GM18505 (cell line): ENCODE measurements at regions not wholly inside any gene's neighbourhood (a gene's known extent, or its start where the extent isn't known, plus 50 kb on each side); places are given as distances from the start of the nearest gene placed in this dataset.

Experiments used
- ATAC-seq: cut with Tn5 transposase; IDR thresholded peaks from one replicate; pipeline ENCODE4 v1.9.1; 2021; ENCODE audit not compliant: unreplicated experiment
- POLR2A ChIP-seq: IDR thresholded peaks from 4 replicates; pipeline ENCODE4 v1.6.1; 2011; ENCODE audit warnings: borderline replicate concordance; ENCODE audit not compliant: insufficient read depth, insufficient read length; ENCODE audit errors: extremely low read depth

GRCh38 chr1:4565166-4565565 is 89.2 kb upstream of the AJAP1 start:
- no peak for ATAC-seq
- no peak for TF ChIP-seq POLR2A

DNA sequence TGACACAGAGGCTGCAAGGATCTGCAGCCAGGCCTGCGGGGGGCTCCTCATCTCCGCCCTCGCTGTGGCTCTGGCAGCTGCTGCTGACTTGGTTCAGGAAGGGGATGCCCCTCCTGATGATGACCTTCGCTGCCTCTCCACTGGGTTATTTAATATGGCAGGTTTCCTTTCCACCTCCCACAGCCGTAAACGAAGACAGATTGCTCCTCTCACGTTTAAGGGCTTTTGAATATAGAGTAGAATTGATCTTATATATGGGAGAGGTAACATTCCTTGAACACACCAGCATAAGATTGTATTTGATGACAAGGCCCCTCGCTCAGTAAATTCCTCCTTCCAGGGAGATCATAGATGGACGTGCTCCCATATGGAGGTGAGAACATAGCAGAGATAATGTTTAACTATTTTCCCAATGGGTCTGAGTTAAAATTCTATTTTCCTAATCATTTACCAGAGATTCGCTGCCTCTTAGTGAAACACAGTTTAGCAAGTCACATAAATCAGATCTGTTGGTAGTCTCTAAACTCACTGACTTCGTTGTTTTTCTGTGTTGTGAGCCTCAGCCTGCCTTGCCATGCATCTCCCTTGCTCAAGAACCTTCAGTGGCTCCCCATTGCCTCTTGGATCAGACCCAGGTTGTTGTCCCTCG is 88.5 kb upstream of the AJAP1 start:
- no peak for TF ChIP-seq POLR2A
- ATAC-seq: no peak

DNA sequence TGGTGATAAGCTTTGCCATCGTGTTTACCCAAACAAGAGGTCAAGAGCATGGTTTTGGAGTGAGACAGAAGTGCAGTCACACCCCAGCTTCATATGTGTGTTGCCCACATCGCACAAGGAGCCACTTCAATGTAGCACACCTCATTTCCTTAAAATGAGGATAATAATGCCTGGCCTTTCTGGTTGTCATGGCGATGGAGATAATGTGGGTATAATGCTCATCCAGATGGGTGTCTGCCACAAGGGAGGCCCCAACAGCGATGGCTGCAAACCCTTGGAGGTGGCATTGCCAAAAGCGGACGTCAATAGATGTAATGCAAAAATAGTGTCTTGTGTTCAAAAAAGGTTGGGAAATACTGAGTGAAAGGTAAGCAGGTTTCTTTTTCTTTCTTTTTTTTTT is 83.1 kb upstream of the AJAP1 start:
- no peak for TF ChIP-seq POLR2A
- ATAC-seq: no peak

GRCh38 chr1:4573526-4573925 is 80.9 kb upstream of the AJAP1 start:
- TF ChIP-seq POLR2A: no peak
- no peak for ATAC-seq

DNA sequence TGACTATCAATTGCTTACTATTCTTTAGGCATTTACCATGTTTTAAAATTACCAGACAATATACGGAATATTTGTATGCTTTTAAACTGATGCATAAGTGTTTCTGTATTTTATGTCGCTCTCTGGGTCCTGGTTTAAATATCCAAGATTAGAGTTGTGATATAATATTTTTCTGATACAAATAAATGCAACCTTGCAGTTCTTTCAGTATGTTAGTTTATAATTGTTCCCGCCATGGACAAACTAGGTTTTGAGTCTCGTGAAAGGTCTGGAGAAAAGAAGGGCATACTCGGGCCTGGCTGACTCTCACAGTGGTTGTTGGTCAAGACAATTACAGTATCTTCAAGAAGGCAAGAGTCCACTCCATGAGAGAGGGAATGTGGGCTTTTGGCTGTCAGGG is 72.6 kb upstream of the AJAP1 start:
- no peak for TF ChIP-seq POLR2A
- ATAC-seq: no peak

DNA sequence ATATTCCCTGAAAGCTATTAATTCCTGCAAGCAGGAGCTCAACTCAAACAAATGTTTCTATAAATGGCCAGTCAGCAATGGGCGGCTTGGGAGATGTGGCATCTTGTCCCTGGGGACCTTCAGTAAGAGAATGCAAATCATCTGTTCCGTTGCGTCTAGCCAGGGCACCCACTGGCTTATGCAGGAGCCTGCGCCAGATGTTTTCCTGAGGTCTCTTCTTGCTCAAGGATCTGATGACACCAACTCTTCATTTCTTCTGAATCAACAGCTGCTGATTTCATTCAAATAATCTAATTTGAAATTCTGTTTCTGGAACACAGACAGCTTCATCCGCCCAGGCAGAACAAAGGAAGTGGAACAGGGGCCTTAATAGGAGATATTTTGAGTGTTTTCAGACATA is 70.0 kb upstream of the AJAP1 start:
- no peak for TF ChIP-seq POLR2A
- ATAC-seq: no peak

- ATAC-seq: no peak
- TF ChIP-seq POLR2A: no peak
Observed at GRCh38 chr1:4585216-4585615, 69.2 kb upstream of the AJAP1 start.

DNA sequence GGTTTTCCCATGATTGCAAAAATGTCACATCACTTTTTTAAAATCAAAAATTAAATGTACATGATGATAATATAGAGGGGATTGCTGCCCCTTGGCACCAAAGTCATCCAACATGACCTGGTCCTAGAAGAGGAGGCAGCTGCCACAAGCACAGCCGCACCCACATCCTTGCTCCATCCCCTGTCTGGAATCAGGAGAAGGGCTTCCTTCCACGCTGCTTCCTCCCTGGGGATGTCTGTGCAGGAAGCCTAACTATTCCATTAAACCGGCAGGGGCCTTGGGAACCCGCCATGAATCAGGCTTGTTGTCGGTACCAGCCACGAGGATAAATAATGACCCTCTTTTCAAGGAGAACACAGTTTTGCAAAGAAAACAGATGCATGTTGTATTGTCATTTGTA is 68.7 kb upstream of the AJAP1 start:
- no peak for TF ChIP-seq POLR2A
- no peak for ATAC-seq

- ATAC-seq: no peak
Observed at GRCh38 chr1:4586611-4587160, 67.7 kb upstream of the AJAP1 start.

DNA sequence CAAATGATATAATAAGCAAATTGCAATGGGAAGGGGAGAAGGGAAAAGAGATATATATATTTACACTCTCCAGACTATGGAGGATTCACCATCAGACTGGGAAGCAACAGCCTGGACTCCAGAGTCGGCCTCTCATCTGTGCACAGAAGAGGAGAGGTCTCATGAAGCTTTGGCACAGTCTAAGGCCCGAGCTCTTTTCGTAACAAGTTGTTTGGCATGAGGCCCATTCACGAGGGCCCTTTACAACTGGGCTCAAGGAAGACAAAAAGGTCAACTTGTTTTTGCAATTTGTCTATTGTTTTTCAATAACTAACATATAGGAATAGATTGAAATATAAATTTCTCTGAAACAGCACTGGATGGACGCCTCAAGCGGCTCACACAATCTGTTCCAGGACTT is 66.7 kb upstream of the AJAP1 start:
- TF ChIP-seq POLR2A: no peak
- no peak for ATAC-seq

More at GRCh38 chr1:4586611-4587160, 67.7 kb upstream of the AJAP1 start:
- no peak for TF ChIP-seq POLR2A

DNA sequence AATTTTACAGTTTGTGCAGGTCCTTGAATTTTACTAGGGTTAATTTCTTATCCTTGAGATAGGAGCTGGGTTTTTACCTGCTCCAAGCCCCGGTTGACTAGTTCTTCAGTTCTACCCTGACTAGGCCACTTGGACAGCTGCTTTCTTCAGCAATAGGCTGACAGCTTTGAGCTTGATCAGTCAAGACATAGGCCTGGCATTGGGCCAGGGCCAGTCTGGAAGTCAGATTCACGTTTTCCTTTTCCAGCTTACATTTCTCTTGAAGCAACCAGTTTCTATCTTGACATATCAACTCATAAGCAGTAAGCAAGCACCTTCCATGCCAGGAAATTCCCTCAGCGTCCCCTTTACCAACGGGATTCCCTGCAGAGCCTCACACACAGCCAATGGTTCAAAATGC is 63.7 kb upstream of the AJAP1 start:
- TF ChIP-seq POLR2A: no peak
- ATAC-seq: no peak

- no peak for TF ChIP-seq POLR2A
- no peak for ATAC-seq
Observed at GRCh38 chr1:4591926-4592325, 62.5 kb upstream of the AJAP1 start.

- no peak for TF ChIP-seq POLR2A
- no peak for ATAC-seq
Observed at GRCh38 chr1:4593106-4593505, 61.3 kb upstream of the AJAP1 start.

DNA sequence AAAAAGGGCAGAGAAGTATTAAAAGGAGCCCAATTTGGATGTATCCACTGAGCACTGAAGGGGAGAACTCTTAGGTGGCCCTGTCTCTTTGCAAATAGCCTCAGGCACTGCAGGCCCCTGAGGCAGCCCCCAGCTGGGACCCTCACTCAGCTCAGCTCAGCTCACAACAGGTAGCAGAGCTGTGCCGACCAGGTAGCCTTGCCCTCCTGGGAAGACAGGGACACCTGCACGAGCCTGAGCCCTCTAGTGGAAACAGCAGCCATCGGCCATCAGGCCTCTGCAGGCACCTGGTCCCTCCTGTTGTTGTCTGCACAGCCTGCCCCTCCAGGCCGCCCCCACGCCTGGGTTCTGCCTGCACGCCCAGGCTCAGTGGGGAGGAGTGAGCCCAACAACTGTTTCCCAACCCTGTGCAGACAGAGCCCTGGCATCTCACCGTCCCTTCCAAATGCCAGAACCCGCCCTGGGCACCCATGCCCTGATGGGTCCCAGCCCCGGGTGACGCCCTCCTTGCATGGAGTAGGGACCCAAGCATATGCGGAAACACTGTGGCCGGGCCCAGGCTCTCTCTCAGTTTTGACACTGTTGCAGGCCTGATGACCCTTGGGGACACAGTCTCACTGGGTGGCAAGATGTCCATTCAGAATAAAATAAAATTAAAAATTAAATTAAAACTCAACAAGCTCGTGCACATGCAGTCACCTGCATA is 60.0 kb upstream of the AJAP1 start:
- no peak for TF ChIP-seq POLR2A
- no peak for ATAC-seq
